ENCODE measurements at regions not wholly inside any gene's neighbourhood (a gene's known extent, or its start where the extent isn't known, plus 50 kb on each side); places are given as distances from the start of the nearest gene placed in this dataset.

GRCh38 chr10:104510644-104511043 lies 130.4 kb upstream of the SORCS3 start:
- TF ChIP-seq, protein P1, sequence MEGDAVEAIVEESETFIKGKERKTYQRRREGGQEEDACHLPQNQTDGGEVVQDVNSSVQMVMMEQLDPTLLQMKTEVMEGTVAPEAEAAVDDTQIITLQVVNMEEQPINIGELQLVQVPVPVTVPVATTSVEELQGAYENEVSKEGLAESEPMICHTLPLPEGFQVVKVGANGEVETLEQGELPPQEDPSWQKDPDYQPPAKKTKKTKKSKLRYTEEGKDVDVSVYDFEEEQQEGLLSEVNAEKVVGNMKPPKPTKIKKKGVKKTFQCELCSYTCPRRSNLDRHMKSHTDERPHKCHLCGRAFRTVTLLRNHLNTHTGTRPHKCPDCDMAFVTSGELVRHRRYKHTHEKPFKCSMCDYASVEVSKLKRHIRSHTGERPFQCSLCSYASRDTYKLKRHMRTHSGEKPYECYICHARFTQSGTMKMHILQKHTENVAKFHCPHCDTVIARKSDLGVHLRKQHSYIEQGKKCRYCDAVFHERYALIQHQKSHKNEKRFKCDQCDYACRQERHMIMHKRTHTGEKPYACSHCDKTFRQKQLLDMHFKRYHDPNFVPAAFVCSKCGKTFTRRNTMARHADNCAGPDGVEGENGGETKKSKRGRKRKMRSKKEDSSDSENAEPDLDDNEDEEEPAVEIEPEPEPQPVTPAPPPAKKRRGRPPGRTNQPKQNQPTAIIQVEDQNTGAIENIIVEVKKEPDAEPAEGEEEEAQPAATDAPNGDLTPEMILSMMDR (IDR thresholded peaks at IDR 0.05) = no peak
- TF ChIP-seq POLR2A (IDR thresholded peaks at IDR 0.05) = no peak
- no peak for TF ChIP-seq EP300 (IDR thresholded peaks at IDR 0.05)
